Activated CD4-positive, alpha-beta T cell treated with anti-CD3 and anti-CD28 coated beads, Interleukin-10, Interleukin-2, amounts not matched to agents 100 ng/mL and 50 ng/mL, durations not matched to agents 16 hours and 8 hours (primary cell): ENCODE measurements at regions not wholly inside any gene's neighbourhood (a gene's known extent, or its start where the extent isn't known, plus 50 kb on each side); places are given as distances from the start of the nearest gene placed in this dataset.
"Not testable (repeated sequence)": the region's sequence is repeated elsewhere in the genome, so short reads cannot be mapped to it uniquely, and the experiment has no call there.

Source experiments
- DNase-seq: peaks from one replicate; pipeline ENCODE4 v3.0.0-alpha.2; 2020

- DNase-seq: no peak
These were observed 594.6 kb downstream of the ADCYAP1 start for GRCh38 chr18:1499265-1499664.

GRCh38 chr18:1503847-1504246 lies 599.2 kb downstream of the ADCYAP1 start:
- DNase-seq: no peak

GRCh38 chr18:1505856-1506255 lies 601.2 kb downstream of the ADCYAP1 start:
- DNase-seq: no peak

- DNase-seq: no peak
These were observed 606.0 kb downstream of the ADCYAP1 start for GRCh38 chr18:1510542-1511179.

- no peak for DNase-seq
These were observed 607.1 kb downstream of the ADCYAP1 start for GRCh38 chr18:1511619-1512311.

GRCh38 chr18:1513519-1513918 lies 608.8 kb downstream of the ADCYAP1 start:
- peak; percentile 12 for DNase-seq

- not testable (repeated sequence) for DNase-seq
These were observed 617.0 kb downstream of the ADCYAP1 start for GRCh38 chr18:1521588-1522248.

GRCh38 chr18:1522249-1522615 lies 617.6 kb downstream of the ADCYAP1 start:
- no peak for DNase-seq

GRCh38 chr18:1526991-1527390 lies 622.3 kb downstream of the ADCYAP1 start:
- DNase-seq: no peak

- DNase-seq: no peak
These were observed 623.1 kb downstream of the ADCYAP1 start for GRCh38 chr18:1527805-1528204.

- no peak for DNase-seq
These were observed 623.8 kb downstream of the ADCYAP1 start for GRCh38 chr18:1528447-1528846.

GRCh38 chr18:1528964-1529509 lies 624.4 kb downstream of the ADCYAP1 start:
- no peak for DNase-seq

GRCh38 chr18:1530650-1531049 lies 626.0 kb downstream of the ADCYAP1 start:
- no peak for DNase-seq

GRCh38 chr18:1539276-1539675 lies 634.6 kb downstream of the ADCYAP1 start:
- no peak for DNase-seq

GRCh38 chr18:1541478-1541877 lies 636.8 kb downstream of the ADCYAP1 start:
- no peak for DNase-seq

- no peak for DNase-seq
These were observed 637.6 kb downstream of the ADCYAP1 start for GRCh38 chr18:1542230-1542774.

GRCh38 chr18:1544016-1544415 lies 639.3 kb downstream of the ADCYAP1 start:
- no peak for DNase-seq

GRCh38 chr18:1557711-1558110 lies 653.0 kb downstream of the ADCYAP1 start:
- DNase-seq: not testable (repeated sequence)

- no peak for DNase-seq
These were observed 654.9 kb downstream of the ADCYAP1 start for GRCh38 chr18:1559563-1559962.

GRCh38 chr18:1564793-1565192 lies 660.1 kb downstream of the ADCYAP1 start:
- no peak for DNase-seq

- DNase-seq: no peak
These were observed 666.5 kb downstream of the ADCYAP1 start for GRCh38 chr18:1571206-1571605.

- no peak for DNase-seq
These were observed 669.1 kb downstream of the ADCYAP1 start for GRCh38 chr18:1573732-1574131.

GRCh38 chr18:1575084-1575483 lies 670.4 kb downstream of the ADCYAP1 start:
- DNase-seq: no peak

GRCh38 chr18:1578505-1578904 lies 673.8 kb downstream of the ADCYAP1 start:
- no peak for DNase-seq
